OCI-LY7 (cell line): ENCODE measurements at regions not wholly inside any gene's neighbourhood (a gene's known extent, or its start where the extent isn't known, plus 50 kb on each side); places are given as distances from the start of the nearest gene placed in this dataset.
A peak's percentile ranks its signal among the peaks of the same experiment; 100 is the strongest.

Experiments used
- BruUV-seq: library from RNA; stranded (reverse); fragments of 400-500 nt; replicated peaks from 2 replicates; lab custom pipeline; 2021; lab: Mats Ljungman, UMichigan
- CTCF ChIA-PET: fragments of 300-600 bp; sonication (Branson Sonifier 250); formaldehyde crosslinking; loops from one replicate; lab custom pipeline; 2022; ENCODE audit warnings: antibody characterized with exemption; ENCODE audit not compliant: unreplicated experiment; lab: Charles Lee
- POLR2A ChIA-PET: fragments of 300-600 bp; sonication (Branson Sonifier 250); formaldehyde crosslinking; loops from one replicate; lab custom pipeline; 2022; ENCODE audit warnings: antibody characterized with exemption; lab: Charles Lee
- DNase-seq: peaks from one replicate; pipeline ENCODE4 v3.0.0-alpha.2; 2015; ENCODE audit warnings: low spot score
- H2AFZ ChIP-seq: fragments of 200-600 bp; sonication (generic), shearing (Covaris generic); 2 replicates; pipeline ENCODE4 v1.6.1; 2014; ENCODE audit warnings: mild to moderate bottlenecking, antibody characterized with exemption, low read length, moderate library complexity
- H3K27ac ChIP-seq: fragments of 200-600 bp; sonication (generic); 2 replicates; pipeline ENCODE4 v1.5.1; 2014; ENCODE audit warnings: mixed run types, low read depth, mild to moderate bottlenecking, moderate library complexity, low read length, inconsistent platforms; ENCODE audit not compliant: poor library complexity, severe bottlenecking
- H3K36me3 ChIP-seq: fragments of 200-600 bp; sonication (generic); 2 replicates; pipeline ENCODE4 v1.6.1; 2014; ENCODE audit warnings: mild to moderate bottlenecking, antibody characterized with exemption, low read length, moderate library complexity, mixed read lengths; ENCODE audit not compliant: insufficient read depth
- H3K4me1 ChIP-seq: fragments of 200-600 bp; sonication (generic); 2 replicates; pipeline ENCODE4 v1.5.1; 2014; ENCODE audit warnings: mild to moderate bottlenecking, low read length; ENCODE audit not compliant: insufficient read depth, poor library complexity, severe bottlenecking
- H3K4me2 ChIP-seq: fragments of 200-600 bp; sonication (generic); 2 replicates; pipeline ENCODE4 v1.6.1; 2014; ENCODE audit warnings: mild to moderate bottlenecking, low read length
- H3K4me3 ChIP-seq: fragments of 200-600 bp; sonication (generic); 2 replicates; pipeline ENCODE4 v1.5.1; 2014; ENCODE audit warnings: mild to moderate bottlenecking, low read depth, low read length; ENCODE audit not compliant: poor library complexity, severe bottlenecking
- H3K79me2 ChIP-seq: fragments of 200-600 bp; sonication (generic); 2 replicates; pipeline ENCODE4 v1.6.1; 2016; ENCODE audit warnings: low read depth, mild to moderate bottlenecking, low read length, moderate library complexity, mixed read lengths; ENCODE audit not compliant: insufficient read depth
- H3K9me2 ChIP-seq: fragments of 200-600 bp; sonication (generic); 2 replicates; pipeline ENCODE4 v1.6.1; 2016; ENCODE audit warnings: mild to moderate bottlenecking, low read length, mixed read lengths; ENCODE audit not compliant: insufficient read depth
- H3K9me3 ChIP-seq: fragments of 200-600 bp; sonication (generic); 2 replicates; pipeline ENCODE4 v1.6.1; 2014; ENCODE audit warnings: mild to moderate bottlenecking, mixed run types, low read length, mixed read lengths
- H4K20me1 ChIP-seq: fragments of 200-600 bp; sonication (generic); 2 replicates; pipeline ENCODE4 v1.6.1; 2014; ENCODE audit warnings: mild to moderate bottlenecking, antibody characterized with exemption, low read length, moderate library complexity, mixed read lengths; ENCODE audit not compliant: insufficient read depth
- EZH2phosphoT487 ChIP-seq: fragments of 200-600 bp; sonication (generic); IDR thresholded peaks from 2 replicates; pipeline ENCODE4 v1.6.1; 2018; ENCODE audit warnings: low read depth, borderline replicate concordance, mild to moderate bottlenecking, mixed run types, antibody characterized with exemption, low read length, moderate library complexity, mixed read lengths
- intact Hi-C: fragments of 100-400 bp; cut with micrococcal nuclease; formaldehyde crosslinking; loops from one replicate; pipeline ENCODE4 v1.10.0; 2022; ENCODE audit not compliant: unreplicated experiment
- TF ChIP-seq, protein P1 (sequence below): fragments of 200-600 bp; sonication (generic); conservative IDR thresholded peaks from 2 replicates; pipeline ENCODE4 v1.5.1; 2014; ENCODE audit warnings: mild to moderate bottlenecking, antibody characterized with exemption, low read length, moderate library complexity, mixed read lengths

DNA sequence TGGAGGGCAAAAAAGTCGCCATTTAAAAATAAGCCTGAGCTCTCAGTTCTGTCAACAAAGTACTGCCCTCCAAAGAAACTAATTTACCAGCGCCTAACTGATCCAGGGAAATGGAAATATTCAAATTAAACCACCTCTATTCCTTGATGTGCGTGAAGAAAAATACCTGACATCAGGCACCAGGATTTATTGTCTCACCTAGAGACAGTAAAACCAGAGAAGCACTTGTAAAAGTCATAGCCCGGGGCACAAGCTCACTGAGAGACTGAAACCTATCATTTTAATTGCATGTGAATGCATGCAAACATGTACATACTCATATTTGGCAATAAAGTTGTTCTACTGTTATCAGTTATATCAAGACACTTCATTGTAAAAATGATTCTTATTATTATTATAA is 147.3 kb upstream of the VSTM2A start:
- Histone ChIP-seq H3K9me3 (no peaks in the 10 kb centered on the region), H3K4me3 (no peak overlapping the region), H4K20me1 (no peaks in the 10 kb centered on the region), H3K4me2 (no peak overlapping the region), H3K79me2 (no peaks in the 10 kb centered on the region), H3K4me1 (no peaks in the 10 kb centered on the region), H3K9me2 (no peaks in the 10 kb centered on the region), H3K36me3 (no peaks in the 10 kb centered on the region), H3K27ac (no peak overlapping the region), H2AFZ (no peak overlapping the region)
- TF ChIP-seq, protein P1, sequence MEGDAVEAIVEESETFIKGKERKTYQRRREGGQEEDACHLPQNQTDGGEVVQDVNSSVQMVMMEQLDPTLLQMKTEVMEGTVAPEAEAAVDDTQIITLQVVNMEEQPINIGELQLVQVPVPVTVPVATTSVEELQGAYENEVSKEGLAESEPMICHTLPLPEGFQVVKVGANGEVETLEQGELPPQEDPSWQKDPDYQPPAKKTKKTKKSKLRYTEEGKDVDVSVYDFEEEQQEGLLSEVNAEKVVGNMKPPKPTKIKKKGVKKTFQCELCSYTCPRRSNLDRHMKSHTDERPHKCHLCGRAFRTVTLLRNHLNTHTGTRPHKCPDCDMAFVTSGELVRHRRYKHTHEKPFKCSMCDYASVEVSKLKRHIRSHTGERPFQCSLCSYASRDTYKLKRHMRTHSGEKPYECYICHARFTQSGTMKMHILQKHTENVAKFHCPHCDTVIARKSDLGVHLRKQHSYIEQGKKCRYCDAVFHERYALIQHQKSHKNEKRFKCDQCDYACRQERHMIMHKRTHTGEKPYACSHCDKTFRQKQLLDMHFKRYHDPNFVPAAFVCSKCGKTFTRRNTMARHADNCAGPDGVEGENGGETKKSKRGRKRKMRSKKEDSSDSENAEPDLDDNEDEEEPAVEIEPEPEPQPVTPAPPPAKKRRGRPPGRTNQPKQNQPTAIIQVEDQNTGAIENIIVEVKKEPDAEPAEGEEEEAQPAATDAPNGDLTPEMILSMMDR = no peak
- TF ChIP-seq EZH2phosphoT487 = no peak
- intact Hi-C loops = no loop called here
- BruUV-seq = no TSS peak
- DNase-seq = peak; percentile 2
- POLR2A ChIA-PET = no interaction called here
- CTCF ChIA-PET = no interaction called here

DNA sequence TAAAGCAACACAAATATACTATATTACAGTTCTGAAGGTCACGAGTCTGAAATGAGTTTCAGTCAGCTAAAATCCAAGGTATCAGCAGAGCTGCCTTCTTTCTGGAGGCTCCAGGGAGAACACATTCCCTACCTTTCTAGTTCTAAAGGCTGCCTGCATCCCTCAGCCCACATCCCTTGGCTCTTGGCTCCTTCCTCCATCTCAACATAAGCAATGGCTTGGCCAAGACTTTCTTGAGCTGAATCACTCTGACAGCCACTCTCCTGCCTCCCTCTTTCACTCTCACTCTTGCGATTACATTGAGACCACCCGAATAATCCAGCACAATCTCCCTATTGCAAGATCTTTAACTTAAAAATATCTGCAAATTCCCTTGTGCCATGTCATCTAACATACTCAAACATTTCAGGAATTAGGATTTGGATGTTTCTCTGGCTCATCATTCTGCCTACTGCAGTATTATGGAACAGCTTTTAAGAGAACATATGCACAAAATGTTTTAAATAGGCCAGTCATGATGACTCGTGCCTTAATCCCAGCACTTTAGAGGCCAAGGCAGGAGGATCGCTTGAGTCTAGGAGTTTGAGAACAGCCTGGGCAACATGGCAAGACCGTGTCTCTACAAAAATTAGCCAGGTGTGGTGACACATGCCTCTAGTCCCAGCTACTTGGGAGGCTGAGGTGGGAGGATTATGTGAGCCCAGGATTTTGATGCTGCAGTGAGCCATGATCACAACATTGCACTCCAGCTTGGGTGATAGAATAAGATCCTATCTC is 144.2 kb upstream of the VSTM2A start:
- CTCF ChIA-PET = no interaction called here
- no peaks in the 10 kb centered on the region for H3K9me2 ChIP-seq
- no peak for TF ChIP-seq EZH2phosphoT487
- TF ChIP-seq, protein P1 = no peak
- no peak overlapping the region for H3K4me3 ChIP-seq
- no peaks in the 10 kb centered on the region for H3K79me2 ChIP-seq
- no peak overlapping the region for H3K4me2 ChIP-seq
- no peak overlapping the region for H3K27ac ChIP-seq
- H3K36me3 ChIP-seq = no peaks in the 10 kb centered on the region
- no peak for DNase-seq
- POLR2A ChIA-PET = no interaction called here
- no TSS peak for BruUV-seq
- intact Hi-C loops = no loop called here
- H2AFZ ChIP-seq = no peak overlapping the region
- H4K20me1 ChIP-seq = no peaks in the 10 kb centered on the region
- no peaks in the 10 kb centered on the region for H3K4me1 ChIP-seq
- H3K9me3 ChIP-seq = no peaks in the 10 kb centered on the region

DNA sequence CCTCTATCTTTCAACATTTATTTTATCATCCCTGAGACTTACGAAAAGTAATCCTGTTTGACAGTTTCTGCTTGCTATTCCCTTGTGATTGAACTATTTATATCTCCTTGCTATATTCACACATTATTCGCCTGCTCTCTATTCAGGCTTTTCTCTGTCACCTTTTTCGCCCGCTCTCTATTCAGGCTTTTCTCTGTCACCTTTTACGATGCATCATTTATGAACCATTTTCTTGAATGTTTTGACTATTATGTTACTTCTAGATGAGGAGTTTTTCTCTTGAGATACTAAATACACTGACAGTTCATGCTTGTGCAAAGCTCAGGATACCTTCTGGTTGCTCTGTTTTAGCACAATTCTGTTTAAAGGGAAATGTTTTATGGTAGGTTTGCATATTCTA is 143.3 kb upstream of the VSTM2A start:
- no peaks in the 10 kb centered on the region for H3K9me2 ChIP-seq
- POLR2A ChIA-PET = no interaction called here
- H3K9me3 ChIP-seq = no peaks in the 10 kb centered on the region
- no peaks in the 10 kb centered on the region for H4K20me1 ChIP-seq
- H2AFZ ChIP-seq = no peak overlapping the region
- CTCF ChIA-PET = no interaction called here
- no TSS peak for BruUV-seq
- no peak overlapping the region for H3K4me3 ChIP-seq
- H3K4me2 ChIP-seq = no peak overlapping the region
- H3K27ac ChIP-seq = no peak overlapping the region
- DNase-seq = no peak
- TF ChIP-seq EZH2phosphoT487 = no peak
- TF ChIP-seq, protein P1 = no peak
- H3K4me1 ChIP-seq = no peaks in the 10 kb centered on the region
- H3K36me3 ChIP-seq = no peaks in the 10 kb centered on the region
- H3K79me2 ChIP-seq = no peaks in the 10 kb centered on the region
- intact Hi-C loops = no loop called here
